Rectal smooth muscle tissue (tissue), 1 donor: ENCODE measurements at regions not wholly inside any gene's neighbourhood (a gene's known extent, or its start where the extent isn't known, plus 50 kb on each side); places are given as distances from the start of the nearest gene placed in this dataset.

Experiments
- H3K27ac ChIP-seq: one replicate; pipeline ENCODE4 v1.7.0; 2013; ENCODE audit warnings: low read depth, low read length, inconsistent platforms
- H3K27me3 ChIP-seq: one replicate; pipeline ENCODE4 v1.7.0; 2013; ENCODE audit warnings: low read length; ENCODE audit not compliant: control insufficient read depth, insufficient read depth
- H3K36me3 ChIP-seq: one replicate; pipeline ENCODE4 v1.7.0; 2013; ENCODE audit warnings: low read length; ENCODE audit not compliant: control insufficient read depth, insufficient read depth
- H3K4me1 ChIP-seq: one replicate; pipeline ENCODE4 v1.7.0; 2013; ENCODE audit warnings: low read length; ENCODE audit not compliant: control insufficient read depth, insufficient read depth
- H3K4me3 ChIP-seq: one replicate; pipeline ENCODE4 v1.7.0; 2013; ENCODE audit warnings: low read length
- H3K9ac ChIP-seq: one replicate; pipeline ENCODE4 v1.7.0; 2013; ENCODE audit warnings: low read length

DNA sequence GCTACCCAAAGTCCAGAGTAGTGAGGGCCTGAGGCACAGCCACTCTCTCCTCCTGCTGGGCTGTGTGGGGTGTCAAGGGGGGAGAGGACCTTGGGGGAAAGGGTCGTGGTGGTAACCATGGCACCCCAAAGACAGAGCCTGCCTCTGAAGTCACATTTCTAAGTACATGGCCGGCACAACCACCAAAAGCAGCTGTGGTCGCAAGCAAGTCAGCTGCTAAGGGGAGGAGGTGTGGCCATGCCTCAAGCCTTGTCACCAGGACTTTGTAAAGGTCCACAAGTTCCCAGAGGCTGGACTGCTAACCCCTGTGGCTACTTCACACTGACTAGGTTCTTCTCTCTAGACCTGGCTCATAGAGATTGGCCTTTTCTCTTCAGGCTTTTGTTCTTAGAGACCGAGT is 310.6 kb downstream of the LMX1A start:
- Histone ChIP-seq H3K27ac (no peak overlapping the region), H3K4me1 (no peaks in the 10 kb centered on the region)

DNA sequence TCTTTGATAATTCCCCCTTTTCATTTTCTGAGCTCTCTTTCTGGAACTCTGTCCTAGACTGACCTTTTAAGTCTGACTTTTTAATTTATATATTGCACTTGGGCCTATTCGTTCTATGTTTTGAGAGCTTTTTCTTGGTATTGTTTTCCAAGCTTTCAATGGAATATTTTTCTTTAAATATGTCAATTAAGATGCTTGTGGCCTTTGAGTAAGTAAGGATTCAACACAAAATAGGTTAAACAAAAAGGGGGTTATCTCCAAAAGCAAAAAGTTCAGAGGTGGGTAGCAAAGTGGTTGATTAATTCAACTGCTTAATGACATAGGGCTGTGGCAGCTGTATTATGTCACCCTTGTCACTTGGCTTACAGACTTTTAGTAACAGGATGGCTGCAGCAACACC is 315.9 kb downstream of the LMX1A start:
- Histone ChIP-seq H3K9ac (no peak overlapping the region), H3K27me3 (no peaks in the 10 kb centered on the region), H3K4me1 (no peaks in the 10 kb centered on the region), H3K36me3 (no peaks in the 10 kb centered on the region), H3K4me3 (no peak overlapping the region), H3K27ac (no peak overlapping the region)

More for the DNA sequence above, 310.6 kb downstream of the LMX1A start:
- Histone ChIP-seq H3K36me3 (no peaks in the 10 kb centered on the region), H3K27me3 (no peaks in the 10 kb centered on the region), H3K4me3 (no peak overlapping the region), H3K9ac (no peak overlapping the region)

DNA sequence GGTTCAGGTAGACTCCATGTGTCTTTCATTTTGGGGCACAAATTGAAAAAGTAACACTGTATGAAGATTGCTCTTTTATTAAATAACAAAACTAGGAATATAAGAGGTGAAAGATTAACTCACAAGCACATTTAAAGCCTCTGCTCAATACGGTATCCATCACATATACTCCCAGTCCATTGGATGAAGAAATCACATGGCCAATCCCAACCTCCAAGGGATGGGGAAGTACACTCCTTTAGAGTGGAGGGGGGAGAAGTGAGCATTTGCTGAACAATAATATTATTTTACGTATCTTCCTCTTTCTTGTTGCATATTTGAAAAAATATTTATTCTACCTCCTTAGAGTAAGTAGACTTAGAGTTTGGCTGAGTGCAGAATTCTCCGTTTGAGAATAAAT is 316.5 kb downstream of the LMX1A start:
- H3K9ac ChIP-seq: no peak overlapping the region
- no peak overlapping the region for H3K4me3 ChIP-seq
- no peaks in the 10 kb centered on the region for H3K4me1 ChIP-seq
- no peaks in the 10 kb centered on the region for H3K27me3 ChIP-seq
- H3K36me3 ChIP-seq: no peaks in the 10 kb centered on the region
- no peak overlapping the region for H3K27ac ChIP-seq

DNA sequence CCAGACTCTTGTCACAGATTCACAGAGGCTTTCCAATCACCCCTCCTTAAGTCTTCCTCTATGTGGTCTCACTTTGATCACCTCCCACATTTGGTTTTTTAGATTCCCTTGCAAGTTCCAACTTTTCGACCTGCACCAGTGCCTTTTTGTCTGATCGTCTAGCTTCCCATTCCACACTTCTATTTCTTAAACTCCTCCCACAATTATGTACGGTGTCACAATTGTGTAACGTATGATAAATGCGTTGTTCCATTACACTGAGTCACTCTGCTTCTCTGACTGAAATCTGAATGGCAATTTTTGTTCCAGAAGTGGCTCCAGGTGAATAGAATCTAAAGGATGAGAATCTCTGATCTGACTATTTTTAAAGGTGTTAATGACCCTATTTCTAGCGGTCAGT is 320.1 kb downstream of the LMX1A start:
- no peak overlapping the region for H3K4me3 ChIP-seq
- no peak overlapping the region for H3K27ac ChIP-seq
- no peaks in the 10 kb centered on the region for H3K27me3 ChIP-seq
- no peaks in the 10 kb centered on the region for H3K36me3 ChIP-seq
- no peaks in the 10 kb centered on the region for H3K4me1 ChIP-seq
- no peak overlapping the region for H3K9ac ChIP-seq

DNA sequence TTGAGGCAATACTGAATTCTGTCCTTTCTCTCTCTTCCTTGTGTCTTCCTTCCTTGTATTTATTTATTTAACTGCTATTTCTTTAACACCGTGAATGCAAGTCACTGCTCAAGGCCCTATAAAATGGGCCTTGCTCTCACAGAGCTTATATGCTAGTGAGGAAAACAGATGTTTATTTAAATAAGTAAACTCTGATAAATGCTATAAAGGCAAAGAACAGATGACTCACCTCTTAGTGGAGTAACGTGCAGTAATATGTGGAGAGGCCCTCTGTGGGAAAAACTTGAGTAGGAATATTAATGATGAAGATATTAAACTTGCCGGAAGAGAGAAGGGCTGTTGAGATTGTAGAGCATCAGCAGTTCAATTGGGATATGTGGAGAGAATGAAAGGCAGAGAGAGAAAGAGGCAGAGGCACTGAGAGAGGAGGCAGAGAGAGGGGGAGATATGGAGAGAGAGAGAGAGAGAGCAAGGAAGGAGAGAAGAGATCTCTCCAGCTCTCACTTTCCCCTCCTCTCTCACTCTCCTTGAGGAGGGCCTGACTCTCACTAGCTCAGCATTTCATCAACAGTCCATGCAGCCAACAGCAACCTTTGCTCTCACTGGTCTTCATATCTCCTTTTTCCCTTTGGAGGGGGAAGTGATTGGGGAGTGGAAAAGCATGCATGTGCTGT is 322.2 kb downstream of the LMX1A start:
- Histone ChIP-seq H3K9ac (no peak overlapping the region), H3K27me3 (no peaks in the 10 kb centered on the region), H3K4me1 (no peaks in the 10 kb centered on the region), H3K27ac (no peak overlapping the region), H3K4me3 (no peak overlapping the region), H3K36me3 (no peaks in the 10 kb centered on the region)

DNA sequence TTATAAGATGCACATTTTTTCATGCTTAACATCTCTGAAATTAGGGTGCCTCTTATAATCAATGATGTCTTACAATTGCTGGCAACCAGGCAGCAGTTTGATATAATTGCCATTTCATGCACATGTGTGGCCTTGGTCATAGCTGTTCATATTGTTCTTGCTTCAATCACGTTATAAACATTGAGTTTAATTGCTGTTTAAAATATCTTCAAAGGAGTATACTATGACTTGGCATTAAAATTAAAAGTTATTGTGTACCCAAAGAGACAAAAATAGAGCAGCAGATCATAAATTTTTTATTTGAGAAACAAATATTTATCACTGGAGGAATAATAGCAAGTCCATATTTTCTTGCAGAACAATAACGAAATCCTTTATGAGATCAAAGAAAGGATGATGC is 325.5 kb downstream of the LMX1A start:
- Histone ChIP-seq H3K4me3 (no peak overlapping the region), H3K36me3 (no peaks in the 10 kb centered on the region), H3K27ac (no peak overlapping the region), H3K9ac (no peak overlapping the region), H3K4me1 (no peaks in the 10 kb centered on the region), H3K27me3 (no peaks in the 10 kb centered on the region)

DNA sequence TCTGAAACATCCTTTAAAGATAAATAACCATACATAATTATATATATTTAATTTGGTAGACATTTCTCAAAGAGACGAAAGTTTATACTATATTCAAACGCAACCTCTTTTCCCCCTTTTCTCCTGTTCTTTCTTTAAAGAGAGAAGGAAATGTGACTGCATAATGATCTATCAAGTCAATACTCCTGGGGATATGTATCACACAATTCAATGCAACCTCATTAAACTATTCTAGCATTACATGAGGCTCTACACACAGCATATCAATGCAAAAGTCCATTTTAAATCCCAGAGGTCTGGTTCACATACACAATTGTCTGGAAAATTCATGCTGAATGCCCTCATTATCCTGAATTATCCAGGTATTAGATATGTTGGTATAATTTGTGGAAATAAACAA is 330.7 kb downstream of the LMX1A start:
- Histone ChIP-seq H3K27ac (no peak overlapping the region), H3K27me3 (no peaks in the 10 kb centered on the region), H3K4me3 (no peak overlapping the region), H3K36me3 (no peaks in the 10 kb centered on the region), H3K9ac (no peak overlapping the region), H3K4me1 (no peaks in the 10 kb centered on the region)

DNA sequence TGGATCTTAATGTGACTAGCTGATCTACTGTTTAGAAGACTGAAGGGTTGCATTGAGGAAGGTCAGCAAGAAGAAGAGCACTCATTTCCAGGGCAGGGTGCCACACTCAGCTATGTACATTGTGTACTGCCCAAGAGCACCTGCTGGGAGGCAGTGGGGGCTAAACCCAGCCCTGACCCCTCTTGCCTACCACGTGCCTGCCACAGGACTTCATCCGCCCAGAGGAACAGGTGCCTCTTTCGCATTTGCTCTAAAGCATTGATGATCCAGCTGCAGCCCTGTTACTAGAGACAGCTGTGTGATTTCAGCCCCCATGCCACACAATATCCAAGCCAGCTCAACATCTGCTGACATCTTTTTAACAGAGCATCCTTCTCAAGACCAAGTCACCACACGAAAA is 341.8 kb downstream of the LMX1A start:
- Histone ChIP-seq H3K27me3 (no peaks in the 10 kb centered on the region), H3K36me3 (no peaks in the 10 kb centered on the region), H3K27ac (no peak overlapping the region), H3K4me1 (peaks cover 7% of the 10 kb centered on the region), H3K9ac (no peak overlapping the region), H3K4me3 (no peak overlapping the region)

DNA sequence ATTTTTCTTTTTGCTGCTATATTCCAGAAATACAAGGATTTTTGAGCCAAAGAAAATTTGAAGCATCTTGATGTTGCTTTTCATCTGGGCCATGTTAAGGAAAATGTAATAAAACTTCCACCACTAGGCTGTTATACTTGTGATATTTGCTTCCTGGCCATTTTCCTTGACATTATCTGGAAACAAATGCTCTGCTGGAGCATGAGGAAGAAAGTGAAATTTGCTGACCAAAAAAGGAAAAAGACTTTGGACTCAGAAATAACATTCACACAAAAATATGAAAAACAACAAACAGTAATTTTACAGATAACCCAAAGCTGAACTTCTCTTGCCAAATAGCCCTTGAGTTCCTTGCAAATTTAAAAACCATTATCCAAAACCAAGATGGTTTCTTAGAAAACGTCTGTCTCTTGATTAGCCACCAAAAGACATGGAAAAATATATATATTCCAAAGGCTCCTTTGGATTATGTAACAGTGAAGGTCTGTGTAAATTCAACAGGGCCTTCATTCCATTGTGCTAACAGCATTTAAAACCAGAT is 344.5 kb downstream of the LMX1A start:
- Histone ChIP-seq H3K27me3 (no peaks in the 10 kb centered on the region), H3K27ac (no peak overlapping the region)

DNA sequence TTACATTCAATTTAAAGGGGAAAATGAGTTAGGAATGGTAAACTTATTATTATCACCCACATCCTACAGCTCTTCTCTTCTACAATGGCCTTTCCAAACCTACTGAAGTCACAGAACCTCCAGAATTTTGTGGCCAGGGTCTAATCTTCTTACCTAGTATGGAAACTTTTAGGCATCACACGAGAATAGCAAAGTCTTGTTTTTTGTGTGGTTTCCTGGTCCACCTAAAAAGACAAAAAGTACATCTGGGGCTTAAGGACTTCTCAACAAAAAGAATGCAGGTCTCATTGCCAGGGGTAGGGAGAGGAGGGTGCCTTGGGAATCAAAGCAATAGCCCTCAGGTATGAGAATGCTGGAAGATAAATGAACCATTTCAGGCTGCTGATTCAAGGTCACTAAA is 345.3 kb downstream of the LMX1A start:
- Histone ChIP-seq H3K36me3 (no peaks in the 10 kb centered on the region), H3K9ac (no peak overlapping the region), H3K27me3 (no peaks in the 10 kb centered on the region), H3K4me3 (no peak overlapping the region), H3K27ac (peak overlapping the region; percentile 3), H3K4me1 (peaks cover 7% of the 10 kb centered on the region)

More for the DNA sequence above, 344.5 kb downstream of the LMX1A start:
- H3K36me3 ChIP-seq: no peaks in the 10 kb centered on the region
- H3K9ac ChIP-seq: no peak overlapping the region
- H3K4me1 ChIP-seq: peaks cover 7% of the 10 kb centered on the region
- no peak overlapping the region for H3K4me3 ChIP-seq

DNA sequence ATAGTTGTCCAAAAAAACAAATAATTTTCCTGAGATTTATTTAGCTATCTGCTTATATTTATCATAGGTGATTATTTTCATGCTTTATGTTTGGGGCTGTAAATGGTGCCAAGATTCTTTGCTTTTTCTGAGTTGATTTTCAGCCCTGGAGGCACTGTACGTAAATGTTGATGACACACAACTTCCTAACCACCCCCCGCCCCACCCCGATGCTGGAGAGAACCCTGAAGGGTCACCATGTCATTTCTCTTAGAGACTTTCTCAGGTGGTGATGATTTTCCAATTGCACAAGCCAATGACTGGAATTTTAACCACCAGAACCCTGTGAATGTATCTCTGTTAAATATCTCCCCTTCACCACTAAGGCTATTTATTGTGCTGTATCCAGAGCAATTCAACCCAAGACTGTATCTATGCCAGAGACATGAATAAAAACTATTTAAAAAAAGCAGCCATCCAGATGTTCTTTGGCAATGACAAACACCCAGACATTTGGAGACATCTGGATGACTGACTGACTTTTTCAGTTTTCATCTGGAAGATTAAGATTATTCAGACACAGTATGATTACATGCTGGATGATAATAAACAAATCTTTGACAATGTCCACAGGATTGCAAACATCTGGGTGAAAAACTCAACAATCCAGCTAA is 346.0 kb downstream of the LMX1A start:
- no peak overlapping the region for H3K4me3 ChIP-seq
- no peak overlapping the region for H3K27ac ChIP-seq
- H3K9ac ChIP-seq: no peak overlapping the region
- no peaks in the 10 kb centered on the region for H3K27me3 ChIP-seq
- no peaks in the 10 kb centered on the region for H3K36me3 ChIP-seq
- peaks cover 7% of the 10 kb centered on the region for H3K4me1 ChIP-seq

DNA sequence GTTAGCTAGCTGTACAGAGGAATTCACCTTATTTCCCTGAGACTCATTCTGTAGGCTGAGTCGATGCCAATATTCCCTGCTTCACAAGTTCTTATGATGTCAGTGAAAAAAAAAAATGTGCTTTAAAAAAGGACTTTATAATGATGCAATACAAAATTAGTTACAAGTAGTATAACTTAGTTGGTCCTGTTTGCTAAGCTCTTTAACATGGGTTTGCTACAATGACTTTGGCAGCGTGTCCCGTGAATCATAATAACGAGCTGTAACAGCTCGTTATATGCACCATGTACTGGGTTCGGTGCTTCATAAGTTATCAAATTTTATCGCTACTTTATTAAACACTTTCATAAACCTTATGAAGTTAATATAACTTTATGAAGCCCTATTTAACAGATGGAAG is 349.7 kb downstream of the LMX1A start:
- no peaks in the 10 kb centered on the region for H3K36me3 ChIP-seq
- H3K27ac ChIP-seq: no peak overlapping the region
- H3K9ac ChIP-seq: no peak overlapping the region
- no peak overlapping the region for H3K4me3 ChIP-seq
- H3K4me1 ChIP-seq: peaks cover 7% of the 10 kb centered on the region
- H3K27me3 ChIP-seq: no peaks in the 10 kb centered on the region

DNA sequence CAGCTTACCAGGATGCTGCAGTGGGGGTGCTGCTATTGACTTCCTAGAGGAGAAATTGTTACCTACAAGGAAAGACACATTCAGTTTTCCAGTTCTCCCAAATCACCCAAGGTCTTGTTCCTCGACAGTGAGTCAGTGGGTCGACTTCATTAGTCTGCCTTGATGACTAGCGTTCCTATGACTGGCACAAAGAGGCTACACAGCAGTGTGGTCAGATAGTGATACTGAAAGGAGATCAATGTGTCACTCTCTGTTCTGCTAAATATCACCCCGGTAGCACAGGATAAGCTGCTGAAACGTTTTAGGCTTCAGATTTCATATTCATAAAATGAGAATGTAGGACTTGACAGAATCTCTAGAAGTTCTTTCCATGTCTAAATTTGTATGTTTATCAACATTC is 357.4 kb downstream of the LMX1A start:
- no peaks in the 10 kb centered on the region for H3K27me3 ChIP-seq
- no peaks in the 10 kb centered on the region for H3K36me3 ChIP-seq
- no peak overlapping the region for H3K9ac ChIP-seq
- H3K4me1 ChIP-seq: no peaks in the 10 kb centered on the region
- no peak overlapping the region for H3K4me3 ChIP-seq
- H3K27ac ChIP-seq: no peak overlapping the region
